Adrenal gland (tissue), 9 donors: ENCODE measurements at regions not wholly inside any gene's neighbourhood (a gene's known extent, or its start where the extent isn't known, plus 50 kb on each side); places are given as distances from the start of the nearest gene placed in this dataset.

Experiments used
- DNase-seq, 7 donors: peaks; one replicate each; pipeline ENCODE4 v3.0.0-alpha.2; 2019 to 2020
- H3K27ac ChIP-seq, 5 donors: fragments of 200-600 bp; sonication (generic) in 4 of 5; 1 replicate in 3 of 5; 2 replicates in 2 of 5; pipeline versions ENCODE4 v1.5.1 to v1.8.0; 2016 to 2020; ENCODE audit warnings: mild to moderate bottlenecking in 1 of 5
- H3K27me3 ChIP-seq: fragments of 200-600 bp; 2 replicates; pipeline ENCODE4 v1.8.0; 2021
- H3K36me3 ChIP-seq, 2 donors: fragments of 200-600 bp; replicated peaks in 1 of 2; 1 replicate in 1 of 2; 2 replicates in 1 of 2; pipeline versions ENCODE4 v1.5.1 to v1.8.0; 2018 to 2022
- H3K4me1 ChIP-seq, 2 donors: fragments of 200-600 bp; replicated peaks in 1 of 2; 1 replicate in 1 of 2; 2 replicates in 1 of 2; pipeline versions ENCODE4 v1.5.1 to v1.8.0; 2018 to 2021
- H3K4me3 ChIP-seq, 4 donors: fragments of 200-600 bp; sonication (generic) in 3 of 4; one replicate each; pipeline ENCODE4 v1.5.1; 2016 to 2018
- H3K9me3 ChIP-seq, 3 donors: fragments of 200-600 bp; sonication (generic) in 1 of 3; replicated peaks in 1 of 3; 1 replicate in 2 of 3; 2 replicates in 1 of 3; pipeline versions ENCODE4 v1.5.1 to v1.8.0; 2016 to 2021
- POLR2A ChIP-seq, 2 donors: fragments of 450-650 bp; IDR thresholded peaks; one replicate each; pipeline ENCODE4 v1.6.1; 2017; ENCODE audit warnings: antibody characterized with exemption in 2 of 2, mild to moderate bottlenecking in 2 of 2, moderate library complexity in 1 of 2
- WGBS, 4 donors: extraction: QIAGEN DNeasy Blood & Tissue Kit in 2 of 4; methylation state at CpG; one replicate each; pipeline versions ENCODE4 v1.1.5 to v1.1.7; 2013 to 2017; 5-methylcytosine and 5-hydroxymethylcytosine counted together
- intact Hi-C, 2 donors: fragments of 100-400 bp; cut with DNase I; formaldehyde crosslinking; loops; one replicate each; pipeline versions ENCODE4 v1.14.1 to v1.15.0; 2022 to 2023
- TF ChIP-seq, protein P1 (sequence below), 6 experiments: fragments of 450-650 bp in 4 of 6; fragments of 200-600 bp in 2 of 6; sonication (generic) in 1 of 6; IDR thresholded peaks; 1 replicate in 5 of 6; 2 replicates in 1 of 6; pipeline versions ENCODE4 v1.5.1 to v1.8.0; 2016 to 2021; ENCODE audit warnings: antibody characterized with exemption in 6 of 6, mild to moderate bottlenecking in 2 of 6, moderate library complexity in 1 of 6
- donor health status: healthy with polysubstance abuse.
- donor health status: Bipolar disorder and iron deficiency.
- donor health status: DM: yes; HTN: yes; CAD: no.
- donor health status: DM: no; HTN: no; CAD: no.
- donor health status: DM: no; HTN: no; CAD: no.

GRCh38 chr9:31608416-31608815, 776.0 kb upstream of the ACO1 start:
- no peaks in the 10 kb centered on the region for H3K36me3 ChIP-seq
- H3K27me3 ChIP-seq: no peaks in the 10 kb centered on the region
- H3K9me3 ChIP-seq: no peaks in the 10 kb centered on the region
- no peak for DNase-seq
- no peak overlapping the region for H3K4me3 ChIP-seq
- no peaks in the 10 kb centered on the region for H3K4me1 ChIP-seq
- TF ChIP-seq POLR2A (IDR thresholded peaks at IDR 0.05): no peak
- TF ChIP-seq, protein P1, sequence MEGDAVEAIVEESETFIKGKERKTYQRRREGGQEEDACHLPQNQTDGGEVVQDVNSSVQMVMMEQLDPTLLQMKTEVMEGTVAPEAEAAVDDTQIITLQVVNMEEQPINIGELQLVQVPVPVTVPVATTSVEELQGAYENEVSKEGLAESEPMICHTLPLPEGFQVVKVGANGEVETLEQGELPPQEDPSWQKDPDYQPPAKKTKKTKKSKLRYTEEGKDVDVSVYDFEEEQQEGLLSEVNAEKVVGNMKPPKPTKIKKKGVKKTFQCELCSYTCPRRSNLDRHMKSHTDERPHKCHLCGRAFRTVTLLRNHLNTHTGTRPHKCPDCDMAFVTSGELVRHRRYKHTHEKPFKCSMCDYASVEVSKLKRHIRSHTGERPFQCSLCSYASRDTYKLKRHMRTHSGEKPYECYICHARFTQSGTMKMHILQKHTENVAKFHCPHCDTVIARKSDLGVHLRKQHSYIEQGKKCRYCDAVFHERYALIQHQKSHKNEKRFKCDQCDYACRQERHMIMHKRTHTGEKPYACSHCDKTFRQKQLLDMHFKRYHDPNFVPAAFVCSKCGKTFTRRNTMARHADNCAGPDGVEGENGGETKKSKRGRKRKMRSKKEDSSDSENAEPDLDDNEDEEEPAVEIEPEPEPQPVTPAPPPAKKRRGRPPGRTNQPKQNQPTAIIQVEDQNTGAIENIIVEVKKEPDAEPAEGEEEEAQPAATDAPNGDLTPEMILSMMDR (IDR thresholded peaks at IDR 0.05): no peak
- intact Hi-C loops: no loop called here
- no peak overlapping the region for H3K27ac ChIP-seq

DNA sequence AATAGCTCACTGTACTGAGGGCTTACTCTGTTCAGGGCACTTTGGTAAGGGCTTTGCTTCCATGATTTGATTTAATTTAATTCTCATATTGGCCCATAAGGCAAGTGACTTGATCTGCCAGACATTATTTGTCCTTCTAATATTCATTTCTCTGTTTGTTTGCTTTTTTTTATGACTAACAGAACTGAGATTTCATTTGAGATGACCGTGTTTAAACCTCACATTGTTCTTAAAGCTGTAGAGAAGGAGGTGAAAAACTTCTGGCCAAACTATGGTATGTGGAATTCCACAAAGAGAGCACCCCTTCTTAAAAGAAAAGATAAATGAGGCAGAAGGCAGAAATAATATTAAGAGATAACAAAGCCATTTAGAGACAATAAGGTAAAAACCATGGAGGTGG, 775.6 kb upstream of the ACO1 start:
- WGBS, 4 donors: 44 to 67% (median 57%) methylated on average over 1 of the region's 1 CpG
- no peak for DNase-seq
- Histone ChIP-seq H3K4me3 (no peak overlapping the region), H3K27ac (no peak overlapping the region), H3K4me1 (no peaks in the 10 kb centered on the region), H3K36me3 (no peaks in the 10 kb centered on the region), H3K27me3 (no peaks in the 10 kb centered on the region), H3K9me3 (no peaks in the 10 kb centered on the region)
- intact Hi-C loops: no loop called here
- TF ChIP-seq, protein P1 (IDR thresholded peaks at IDR 0.05): no peak
- no peak for TF ChIP-seq POLR2A (IDR thresholded peaks at IDR 0.05)

GRCh38 chr9:31612336-31613030, 772.0 kb upstream of the ACO1 start:
- Histone ChIP-seq H3K4me1 (no peaks in the 10 kb centered on the region), H3K9me3 (no peaks in the 10 kb centered on the region), H3K27ac (no peak overlapping the region), H3K27me3 (no peaks in the 10 kb centered on the region), H3K36me3 (no peaks in the 10 kb centered on the region), H3K4me3 (no peak overlapping the region)
- 87 to 97% (median 91%) methylated on average over 3 of the region's 3 CpGs for WGBS, 4 donors
- intact Hi-C loops: no loop called here
- no peak for DNase-seq
- TF ChIP-seq, protein P1 (IDR thresholded peaks at IDR 0.05): no peak
- no peak for TF ChIP-seq POLR2A (IDR thresholded peaks at IDR 0.05)

GRCh38 chr9:31615966-31616365, 768.5 kb upstream of the ACO1 start:
- TF ChIP-seq, protein P1 (IDR thresholded peaks at IDR 0.05): no peak
- Histone ChIP-seq H3K4me1 (no peaks in the 10 kb centered on the region), H3K27me3 (no peaks in the 10 kb centered on the region), H3K27ac (no peak overlapping the region), H3K4me3 (no peak overlapping the region), H3K36me3 (no peaks in the 10 kb centered on the region), H3K9me3 (no peaks in the 10 kb centered on the region)
- WGBS, 4 donors: 82 to 92% (median 87%) methylated on average over 4 of the region's 4 CpGs
- intact Hi-C loops: no loop called here
- DNase-seq: no peak
